ENCODE measurements at regions not wholly inside any gene's neighbourhood (a gene's known extent, or its start where the extent isn't known, plus 50 kb on each side); places are given as distances from the start of the nearest gene placed in this dataset.

DNA sequence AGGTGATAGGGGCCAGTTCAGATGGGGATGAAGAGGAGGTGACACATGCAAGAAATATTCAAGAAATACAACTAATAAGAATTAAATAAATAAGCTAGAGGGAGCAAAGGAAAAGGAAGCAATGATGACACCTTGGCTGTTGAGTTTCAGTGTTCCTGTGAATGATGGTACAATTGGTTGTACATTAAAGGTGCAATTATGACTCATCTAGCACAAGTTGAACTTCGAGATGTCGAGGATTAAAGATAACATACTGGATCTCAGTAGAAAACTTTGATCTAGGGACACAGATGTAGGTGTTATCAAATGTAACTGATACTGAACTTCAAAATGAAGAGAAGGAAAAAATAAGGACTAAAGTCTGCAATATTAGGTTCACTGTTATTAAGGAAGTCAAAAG lies 760.6 kb upstream of the CHAC2 start:
- no peaks in the 10 kb centered on the region for H3K27me3 Mint-ChIP-seq
- no peak overlapping the region for H3K27ac Mint-ChIP-seq
- no peak overlapping the region for H3K4me3 Mint-ChIP-seq
- Histone ChIP-seq H3K27ac (ENCODE audit: low read length) (no peak overlapping the region), H3K4me1 (ENCODE audit: control insufficient read depth in 1 of 2, extremely low read depth in 1 of 2, insufficient read depth in 2 of 2, low read length in 2 of 2) (no peaks in the 10 kb centered on the region), H3K4me3 (ENCODE audit: control insufficient read depth in 1 of 2, extremely low read depth in 1 of 2, low read length in 1 of 2) (no peak overlapping the region), H3K9me3 (no peaks in the 10 kb centered on the region), H3K27me3 (replicated peaks in 1 of 2; ENCODE audit: control insufficient read depth in 2 of 2, extremely low read depth in 1 of 2, insufficient read depth in 2 of 2, low read length in 1 of 2) (no peaks in the 10 kb centered on the region), H3K36me3 (ENCODE audit: control insufficient read depth in 2 of 2, extremely low read depth in 1 of 2, insufficient read depth in 1 of 2, low read length in 1 of 2) (no peaks in the 10 kb centered on the region)
- 46% methylated on average over 2 of the region's 2 CpGs for WGBS (ENCODE audit: insufficient coverage)
- CTCF ChIA-PET: no interaction called here
- DNase-seq (no peak), ATAC-seq (replicated peaks in 1 of 4) (no peak)
- POLR2A ChIA-PET: no interaction called here
- H3K36me3 Mint-ChIP-seq: no peaks in the 10 kb centered on the region
- peaks cover 0 to 15% (median 0%) of the 10 kb centered on the region in 3 donors for H3K9me3 Mint-ChIP-seq
- H3K4me1 Mint-ChIP-seq: no peaks in the 10 kb centered on the region

DNA sequence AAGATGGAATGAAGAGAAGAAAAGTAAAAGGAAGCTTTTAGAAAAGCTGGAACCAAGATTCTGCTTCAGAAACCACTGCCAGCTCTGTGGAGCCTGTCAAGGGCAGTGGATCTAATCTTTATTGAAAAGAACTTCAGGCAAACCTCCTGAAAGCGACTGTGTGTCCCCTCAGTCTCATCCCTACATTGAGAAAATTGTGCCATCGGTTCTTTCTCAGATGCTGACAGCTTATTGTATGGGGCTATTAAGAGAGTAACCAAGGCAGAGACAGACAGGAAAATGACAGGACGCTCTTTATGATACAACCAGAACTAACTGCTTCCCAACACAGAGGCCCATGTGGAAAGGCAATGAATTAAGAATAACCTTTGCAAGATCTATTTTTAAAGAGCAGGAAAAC lies 763.2 kb upstream of the CHAC2 start:
- ChIA-PET POLR2A (no interaction called here), CTCF (interaction anchor here in 1 of 2 donors (0.7 kb wide), 1 partner anchor 1966 kb away, joined by 4 read pairs; no protein-coding TSS in a partner anchor)
- Histone ChIP-seq H3K4me3 (ENCODE audit: control insufficient read depth in 1 of 2, extremely low read depth in 1 of 2, low read length in 1 of 2) (no peak overlapping the region), H3K27ac (ENCODE audit: low read length) (no peak overlapping the region), H3K9me3 (no peaks in the 10 kb centered on the region), H3K36me3 (ENCODE audit: control insufficient read depth in 2 of 2, extremely low read depth in 1 of 2, insufficient read depth in 1 of 2, low read length in 1 of 2) (no peaks in the 10 kb centered on the region), H3K27me3 (replicated peaks in 1 of 2; ENCODE audit: control insufficient read depth in 2 of 2, extremely low read depth in 1 of 2, insufficient read depth in 2 of 2, low read length in 1 of 2) (no peaks in the 10 kb centered on the region), H3K4me1 (ENCODE audit: control insufficient read depth in 1 of 2, extremely low read depth in 1 of 2, insufficient read depth in 2 of 2, low read length in 2 of 2) (no peaks in the 10 kb centered on the region)
- Mint-ChIP-seq H3K4me3 (no peak overlapping the region), H3K9me3 (peaks cover 0 to 15% (median 2%) of the 10 kb centered on the region in 3 donors), H3K27me3 (no peaks in the 10 kb centered on the region), H3K36me3 (no peaks in the 10 kb centered on the region), H3K4me1 (no peaks in the 10 kb centered on the region), H3K27ac (no peak overlapping the region)
- DNase-seq: no peak
- no CpG with 5 or more reads among the region's 3 CpGs for WGBS (ENCODE audit: insufficient coverage)
- ATAC-seq (replicated peaks in 1 of 4): no peak

DNA sequence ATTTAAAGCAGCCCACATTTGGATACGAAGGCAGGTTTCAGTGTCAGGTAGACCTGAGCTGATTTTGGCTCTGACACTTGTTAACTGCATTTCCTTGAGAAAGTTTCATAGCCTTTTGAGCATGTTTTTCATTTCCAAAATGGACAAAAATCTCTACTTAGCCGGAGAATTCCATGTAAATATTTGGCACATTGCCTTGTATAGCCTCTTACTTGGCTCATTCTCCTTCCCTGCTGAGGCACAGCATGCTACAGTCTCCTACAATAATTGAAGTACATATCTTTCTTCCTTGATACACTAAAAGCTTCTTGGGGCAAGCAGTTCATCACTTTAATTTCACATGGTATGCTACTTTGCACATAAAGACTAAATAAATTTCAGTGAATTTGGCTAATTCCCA lies 772.2 kb upstream of the CHAC2 start:
- Histone ChIP-seq H3K9me3 (no peaks in the 10 kb centered on the region), H3K27ac (ENCODE audit: low read length) (no peak overlapping the region), H3K4me3 (ENCODE audit: control insufficient read depth in 1 of 2, extremely low read depth in 1 of 2, low read length in 1 of 2) (no peak overlapping the region), H3K36me3 (ENCODE audit: control insufficient read depth in 2 of 2, extremely low read depth in 1 of 2, insufficient read depth in 1 of 2, low read length in 1 of 2) (no peaks in the 10 kb centered on the region), H3K4me1 (ENCODE audit: control insufficient read depth in 1 of 2, extremely low read depth in 1 of 2, insufficient read depth in 2 of 2, low read length in 2 of 2) (no peaks in the 10 kb centered on the region), H3K27me3 (replicated peaks in 1 of 2; ENCODE audit: control insufficient read depth in 2 of 2, extremely low read depth in 1 of 2, insufficient read depth in 2 of 2, low read length in 1 of 2) (no peaks in the 10 kb centered on the region)
- CTCF ChIA-PET: no interaction called here
- ATAC-seq (replicated peaks in 1 of 4) (no peak), DNase-seq (no peak)
- Mint-ChIP-seq H3K36me3 (no peaks in the 10 kb centered on the region), H3K27ac (no peak overlapping the region), H3K4me3 (no peak overlapping the region), H3K9me3 (peaks cover 9 to 11% (median 11%) of the 10 kb centered on the region in 3 donors), H3K27me3 (no peaks in the 10 kb centered on the region), H3K4me1 (no peaks in the 10 kb centered on the region)
- WGBS (ENCODE audit: insufficient coverage): 40% methylated on average over 1 of the region's 2 CpGs
- POLR2A ChIA-PET: interaction anchor here in 1 of 2 donors (0.5 kb wide), 1 partner anchor 243 kb away, joined by 3 read pairs; no protein-coding TSS in a partner anchor

DNA sequence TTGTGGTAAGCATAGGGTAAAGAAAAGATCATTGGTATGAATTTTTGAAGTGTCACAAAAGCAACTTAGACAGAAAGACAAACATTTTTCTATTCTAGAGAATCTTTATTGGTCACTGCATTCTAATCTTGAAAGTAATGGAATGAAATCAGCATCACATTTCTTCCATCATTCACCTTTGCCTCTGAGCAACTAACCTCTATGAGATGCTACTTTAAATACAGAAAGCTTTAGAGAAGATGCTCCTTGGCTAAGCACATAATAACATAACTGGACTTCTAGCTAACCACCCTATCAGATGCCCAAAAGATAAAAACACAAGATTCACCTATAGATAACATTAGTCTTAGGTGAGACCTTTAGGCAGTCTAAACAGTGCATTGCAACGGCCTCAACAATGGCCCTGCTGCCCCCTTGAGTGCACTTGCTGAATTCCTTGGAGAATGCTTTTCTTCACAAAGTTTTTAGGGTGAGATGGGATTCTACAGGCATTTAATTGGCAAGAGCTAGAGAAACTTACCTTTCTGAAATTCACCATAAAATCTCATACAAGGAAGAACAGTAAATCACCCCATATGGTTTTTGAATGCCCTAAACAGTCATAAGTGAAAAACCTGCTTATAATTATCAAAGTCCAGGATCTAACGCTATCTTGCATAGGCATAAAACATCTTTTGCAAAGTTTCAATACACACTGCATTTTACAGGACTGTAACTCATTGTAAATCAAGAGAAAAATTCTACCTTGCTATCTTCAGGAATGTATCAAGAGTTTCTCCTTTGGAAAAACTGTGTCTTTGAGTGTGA lies 791.3 kb upstream of the CHAC2 start:
- no peak overlapping the region for H3K27ac Mint-ChIP-seq
- H3K9me3 ChIP-seq: no peaks in the 10 kb centered on the region
- H3K36me3 ChIP-seq (ENCODE audit: control insufficient read depth in 2 of 2, extremely low read depth in 1 of 2, insufficient read depth in 1 of 2, low read length in 1 of 2): no peaks in the 10 kb centered on the region
- no peak overlapping the region for H3K4me3 ChIP-seq (ENCODE audit: control insufficient read depth in 1 of 2, extremely low read depth in 1 of 2, low read length in 1 of 2)
- ATAC-seq (replicated peaks in 1 of 4): no peak
- H3K4me3 Mint-ChIP-seq: no peak overlapping the region
- no peaks in the 10 kb centered on the region for H3K27me3 Mint-ChIP-seq
- CTCF ChIA-PET: interaction anchor here in 1 of 2 donors (0.7 kb wide), 1 partner anchor 1709 kb away, joined by 5 read pairs; no protein-coding TSS in a partner anchor
- H3K9me3 Mint-ChIP-seq: peaks cover 0 to 3% (median 0%) of the 10 kb centered on the region in 3 donors
- POLR2A ChIA-PET: no interaction called here
- no peak overlapping the region for H3K27ac ChIP-seq (ENCODE audit: low read length)
- H3K4me1 Mint-ChIP-seq: no peaks in the 10 kb centered on the region
- no peak for DNase-seq
- no peaks in the 10 kb centered on the region for H3K36me3 Mint-ChIP-seq
- WGBS (ENCODE audit: insufficient coverage): no CpG with 5 or more reads among the region's 2 CpGs
- H3K4me1 ChIP-seq (ENCODE audit: control insufficient read depth in 1 of 2, extremely low read depth in 1 of 2, insufficient read depth in 2 of 2, low read length in 2 of 2): no peaks in the 10 kb centered on the region
- no peaks in the 10 kb centered on the region for H3K27me3 ChIP-seq (replicated peaks in 1 of 2; ENCODE audit: control insufficient read depth in 2 of 2, extremely low read depth in 1 of 2, insufficient read depth in 2 of 2, low read length in 1 of 2)

DNA sequence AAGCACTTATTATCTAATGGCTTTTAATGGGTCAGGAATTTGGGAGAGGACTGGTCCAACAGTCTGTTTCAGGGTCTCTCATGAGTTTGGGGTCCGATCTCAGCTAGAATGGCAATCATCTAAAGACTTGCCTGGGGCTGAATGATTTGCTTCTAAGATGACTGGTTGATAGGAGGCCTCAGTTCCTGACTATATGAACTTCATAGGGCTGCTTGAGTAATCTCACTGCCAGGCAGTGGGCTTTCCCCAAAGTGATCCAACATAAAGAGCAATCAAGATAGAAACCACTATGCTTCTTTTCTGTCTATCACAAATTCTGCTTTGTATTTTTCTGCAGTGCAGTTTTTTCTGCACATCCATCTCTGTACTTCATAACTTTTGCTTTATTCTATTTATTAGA lies 793.5 kb upstream of the CHAC2 start:
- no peaks in the 10 kb centered on the region for H3K4me1 ChIP-seq (ENCODE audit: control insufficient read depth in 1 of 2, extremely low read depth in 1 of 2, insufficient read depth in 2 of 2, low read length in 2 of 2)
- no peak overlapping the region for H3K4me3 ChIP-seq (ENCODE audit: control insufficient read depth in 1 of 2, extremely low read depth in 1 of 2, low read length in 1 of 2)
- ChIA-PET POLR2A (no interaction called here), CTCF (no interaction called here)
- ATAC-seq (replicated peaks in 1 of 4) (no peak), DNase-seq (no peak)
- no peak overlapping the region for H3K27ac Mint-ChIP-seq
- H3K27ac ChIP-seq (ENCODE audit: low read length): no peak overlapping the region
- H3K4me1 Mint-ChIP-seq: no peaks in the 10 kb centered on the region
- peaks cover 0 to 3% (median 0%) of the 10 kb centered on the region in 3 donors for H3K9me3 Mint-ChIP-seq
- H3K27me3 Mint-ChIP-seq: no peaks in the 10 kb centered on the region
- no peaks in the 10 kb centered on the region for H3K27me3 ChIP-seq (replicated peaks in 1 of 2; ENCODE audit: control insufficient read depth in 2 of 2, extremely low read depth in 1 of 2, insufficient read depth in 2 of 2, low read length in 1 of 2)
- H3K36me3 ChIP-seq (ENCODE audit: control insufficient read depth in 2 of 2, extremely low read depth in 1 of 2, insufficient read depth in 1 of 2, low read length in 1 of 2): no peaks in the 10 kb centered on the region
- H3K9me3 ChIP-seq: no peaks in the 10 kb centered on the region
- WGBS (ENCODE audit: insufficient coverage): no CpG with 5 or more reads among the region's 1 CpG
- no peaks in the 10 kb centered on the region for H3K36me3 Mint-ChIP-seq
- H3K4me3 Mint-ChIP-seq: no peak overlapping the region

DNA sequence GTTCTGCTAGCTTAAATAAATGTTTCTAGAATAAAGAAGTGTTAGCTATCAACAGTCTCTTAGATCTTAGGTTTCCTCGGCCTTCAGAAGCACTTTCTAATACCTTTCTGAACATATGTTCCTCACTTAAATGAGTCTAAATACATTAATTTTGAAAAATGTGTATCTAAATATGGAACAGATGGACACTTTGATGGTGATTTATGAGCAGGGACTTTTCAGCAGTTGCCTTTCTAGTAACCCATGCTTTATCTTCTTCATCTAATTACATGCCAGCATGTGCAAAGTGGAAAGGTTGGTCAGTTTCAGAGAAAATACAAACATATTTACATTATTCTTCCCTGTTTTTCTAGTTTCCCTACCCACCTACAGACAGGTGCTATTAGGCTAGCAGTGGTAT lies 797.0 kb upstream of the CHAC2 start:
- H3K36me3 ChIP-seq (ENCODE audit: control insufficient read depth in 2 of 2, extremely low read depth in 1 of 2, insufficient read depth in 1 of 2, low read length in 1 of 2): no peaks in the 10 kb centered on the region
- H3K4me1 ChIP-seq (ENCODE audit: control insufficient read depth in 1 of 2, extremely low read depth in 1 of 2, insufficient read depth in 2 of 2, low read length in 2 of 2): no peaks in the 10 kb centered on the region
- no peaks in the 10 kb centered on the region for H3K9me3 ChIP-seq
- ChIA-PET CTCF (no interaction called here), POLR2A (interaction anchor here in 1 of 2 donors (0.5 kb wide), 1 partner anchor 356 kb away, joined by 13 read pairs; no protein-coding TSS in a partner anchor)
- H3K9me3 Mint-ChIP-seq: peaks cover 0 to 3% (median 0%) of the 10 kb centered on the region in 3 donors
- DNase-seq (no peak), ATAC-seq (replicated peaks in 1 of 4) (no peak)
- no peak overlapping the region for H3K27ac ChIP-seq (ENCODE audit: low read length)
- no peaks in the 10 kb centered on the region for H3K36me3 Mint-ChIP-seq
- no peaks in the 10 kb centered on the region for H3K27me3 ChIP-seq (replicated peaks in 1 of 2; ENCODE audit: control insufficient read depth in 2 of 2, extremely low read depth in 1 of 2, insufficient read depth in 2 of 2, low read length in 1 of 2)
- H3K4me3 ChIP-seq (ENCODE audit: control insufficient read depth in 1 of 2, extremely low read depth in 1 of 2, low read length in 1 of 2): no peak overlapping the region
- H3K27me3 Mint-ChIP-seq: no peaks in the 10 kb centered on the region
- H3K27ac Mint-ChIP-seq: no peak overlapping the region
- H3K4me3 Mint-ChIP-seq: no peak overlapping the region
- no CpG with 5 or more reads among the region's 1 CpG for WGBS (ENCODE audit: insufficient coverage)
- no peaks in the 10 kb centered on the region for H3K4me1 Mint-ChIP-seq
